Adipocyte (in vitro differentiated cells): ENCODE measurements at regions not wholly inside any gene's neighbourhood (a gene's known extent, or its start where the extent isn't known, plus 50 kb on each side); places are given as distances from the start of the nearest gene placed in this dataset.

Experiments used
- DNase-seq: peaks from one replicate; pipeline ENCODE4 v3.0.0-alpha.2; 2015; ENCODE audit warnings: low read depth
- H3K27me3 ChIP-seq: replicated peaks from 2 replicates; pipeline ENCODE4 v1.7.0; 2013; ENCODE audit warnings: mild to moderate bottlenecking, low read length, moderate library complexity; ENCODE audit not compliant: control insufficient read depth, insufficient read depth
- H3K36me3 ChIP-seq: 2 replicates; pipeline ENCODE4 v1.7.0; 2013; ENCODE audit warnings: low read length, mild to moderate bottlenecking, moderate library complexity; ENCODE audit not compliant: control insufficient read depth, insufficient read depth, severe bottlenecking
- H3K4me1 ChIP-seq: 2 replicates; pipeline ENCODE4 v1.7.0; 2013; ENCODE audit warnings: mild to moderate bottlenecking, low read length, moderate library complexity; ENCODE audit not compliant: control insufficient read depth, insufficient read depth
- H3K4me3 ChIP-seq: 2 replicates; pipeline ENCODE4 v1.7.0; 2013; ENCODE audit warnings: mild to moderate bottlenecking, low read length, moderate library complexity
- H3K9ac ChIP-seq: 2 replicates; pipeline ENCODE4 v1.7.0; 2013; ENCODE audit warnings: mild to moderate bottlenecking, low read length, moderate library complexity
- H3K9me3 ChIP-seq: 2 replicates; pipeline ENCODE4 v1.7.0; 2013; ENCODE audit warnings: mild to moderate bottlenecking, low read length, moderate library complexity; ENCODE audit not compliant: control insufficient read depth

- Histone ChIP-seq H3K9ac (no peak overlapping the region), H3K9me3 (no peaks in the 10 kb centered on the region), H3K4me1 (no peaks in the 10 kb centered on the region), H3K4me3 (no peak overlapping the region), H3K36me3 (no peaks in the 10 kb centered on the region), H3K27me3 (peaks cover 44% of the 10 kb centered on the region)
- DNase-seq, result no peak
These were observed 94.2 kb downstream of the PJA1 start for GRCh38 chrX:69070949-69071650.

GRCh38 chrX:69069876-69070275 is 95.4 kb downstream of the PJA1 start:
- peaks cover 41% of the 10 kb centered on the region for H3K27me3 ChIP-seq
- no peak overlapping the region for H3K4me3 ChIP-seq
- H3K4me1 ChIP-seq, result no peaks in the 10 kb centered on the region
- H3K9ac ChIP-seq, result no peak overlapping the region
- no peak for DNase-seq
- no peaks in the 10 kb centered on the region for H3K9me3 ChIP-seq
- no peaks in the 10 kb centered on the region for H3K36me3 ChIP-seq

GRCh38 chrX:69069086-69069445 is 96.2 kb downstream of the PJA1 start:
- Histone ChIP-seq H3K27me3 (peaks cover 33% of the 10 kb centered on the region), H3K4me3 (no peak overlapping the region), H3K9ac (no peak overlapping the region), H3K36me3 (no peaks in the 10 kb centered on the region), H3K9me3 (peaks cover 6% of the 10 kb centered on the region), H3K4me1 (no peaks in the 10 kb centered on the region)
- no peak for DNase-seq

GRCh38 chrX:69068301-69069085 is 96.8 kb downstream of the PJA1 start:
- H3K9me3 ChIP-seq, result peaks cover 9% of the 10 kb centered on the region
- DNase-seq, result no peak
- peaks cover 27% of the 10 kb centered on the region for H3K27me3 ChIP-seq
- no peaks in the 10 kb centered on the region for H3K4me1 ChIP-seq
- no peak overlapping the region for H3K9ac ChIP-seq
- H3K4me3 ChIP-seq, result no peak overlapping the region
- H3K36me3 ChIP-seq, result no peaks in the 10 kb centered on the region

GRCh38 chrX:69067841-69068240 is 97.4 kb downstream of the PJA1 start:
- DNase-seq, result no peak
- Histone ChIP-seq H3K27me3 (peaks cover 29% of the 10 kb centered on the region), H3K4me3 (no peak overlapping the region), H3K4me1 (no peaks in the 10 kb centered on the region), H3K9ac (no peak overlapping the region), H3K9me3 (peaks cover 9% of the 10 kb centered on the region), H3K36me3 (no peaks in the 10 kb centered on the region)

GRCh38 chrX:69066966-69067525 is 98.2 kb downstream of the PJA1 start:
- peak; percentile 19 for DNase-seq

GRCh38 chrX:69066021-69066757 is 99.1 kb downstream of the PJA1 start:
- DNase-seq, result no peak

More at GRCh38 chrX:69066966-69067525, 98.2 kb downstream of the PJA1 start:
- H3K4me3 ChIP-seq, result no peak overlapping the region
- peaks cover 9% of the 10 kb centered on the region for H3K9me3 ChIP-seq
- no peak overlapping the region for H3K9ac ChIP-seq
- no peaks in the 10 kb centered on the region for H3K36me3 ChIP-seq
- H3K27me3 ChIP-seq, result peaks cover 32% of the 10 kb centered on the region
- H3K4me1 ChIP-seq, result no peaks in the 10 kb centered on the region

GRCh38 chrX:69065451-69065850 is 99.8 kb downstream of the PJA1 start:
- Histone ChIP-seq H3K27me3 (peaks cover 24% of the 10 kb centered on the region), H3K4me3 (no peak overlapping the region), H3K36me3 (no peaks in the 10 kb centered on the region), H3K4me1 (no peaks in the 10 kb centered on the region), H3K9ac (no peak overlapping the region), H3K9me3 (peaks cover 9% of the 10 kb centered on the region)
- peak; percentile 9 for DNase-seq

More at GRCh38 chrX:69066021-69066757, 99.1 kb downstream of the PJA1 start:
- no peaks in the 10 kb centered on the region for H3K4me1 ChIP-seq
- H3K36me3 ChIP-seq, result no peaks in the 10 kb centered on the region
- H3K9me3 ChIP-seq, result peaks cover 9% of the 10 kb centered on the region
- H3K27me3 ChIP-seq, result peaks cover 27% of the 10 kb centered on the region
- no peak overlapping the region for H3K9ac ChIP-seq
- H3K4me3 ChIP-seq, result no peak overlapping the region

GRCh38 chrX:69063486-69063885 is 101.8 kb downstream of the PJA1 start:
- Histone ChIP-seq H3K9me3 (peaks cover 13% of the 10 kb centered on the region), H3K4me1 (no peaks in the 10 kb centered on the region), H3K4me3 (no peak overlapping the region), H3K9ac (no peak overlapping the region), H3K36me3 (no peaks in the 10 kb centered on the region), H3K27me3 (peaks cover 26% of the 10 kb centered on the region)
- DNase-seq, result no peak

GRCh38 chrX:69062493-69062892 is 102.8 kb downstream of the PJA1 start:
- no peaks in the 10 kb centered on the region for H3K4me1 ChIP-seq
- H3K27me3 ChIP-seq, result peaks cover 29% of the 10 kb centered on the region
- peaks cover 13% of the 10 kb centered on the region for H3K9me3 ChIP-seq
- DNase-seq, result no peak
- H3K9ac ChIP-seq, result no peak overlapping the region
- H3K36me3 ChIP-seq, result no peaks in the 10 kb centered on the region
- no peak overlapping the region for H3K4me3 ChIP-seq
